ENCODE measurements at regions not wholly inside any gene's neighbourhood (a gene's known extent, or its start where the extent isn't known, plus 50 kb on each side); places are given as distances from the start of the nearest gene placed in this dataset.
"Not testable (repeated sequence)": the region's sequence is repeated elsewhere in the genome, so short reads cannot be mapped to it uniquely, and the experiment has no call there.

DNA sequence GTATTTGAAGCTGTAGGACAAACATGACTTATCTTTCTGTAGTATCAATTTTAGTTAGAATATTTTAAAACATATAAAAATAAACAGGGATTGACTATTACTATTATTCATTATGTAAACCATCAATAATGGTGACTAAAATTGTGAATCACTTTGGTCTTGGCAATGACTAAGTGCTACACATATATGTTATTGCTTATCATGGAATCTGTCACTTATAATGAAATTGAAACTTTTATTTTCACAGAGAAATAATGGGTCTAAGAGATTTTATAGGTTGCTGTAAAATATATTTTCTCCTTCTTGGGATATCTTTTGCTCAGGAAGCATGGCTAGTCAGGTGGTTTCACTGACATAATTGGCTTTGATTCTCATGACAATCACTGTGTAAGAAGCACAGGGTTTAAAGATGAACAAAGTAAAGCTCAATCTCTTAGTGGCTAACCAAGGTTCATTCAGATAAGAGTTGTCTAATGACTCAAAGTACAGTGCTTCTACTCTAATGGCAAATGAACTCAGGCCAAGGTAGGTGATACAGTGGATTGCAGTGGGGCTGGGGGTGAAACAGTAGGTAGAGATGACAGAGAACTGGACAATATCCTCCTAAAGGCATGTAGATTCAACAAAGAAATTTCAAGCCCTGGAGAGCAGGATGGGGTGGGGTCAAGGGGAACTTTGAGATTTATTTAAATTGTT is 98.6 kb upstream of the FANCL start:
- Mint-ChIP-seq H3K27ac (no peak overlapping the region), H3K4me3 (no peak overlapping the region), H3K36me3 (ENCODE audit: low read depth) (no peaks in the 10 kb centered on the region), H3K4me1 (no peaks in the 10 kb centered on the region), H3K9me3 (peaks cover 11% of the 10 kb centered on the region), H3K27me3 (ENCODE audit: low read depth) (peaks cover 4% of the 10 kb centered on the region)
- TF ChIP-seq, protein P1, sequence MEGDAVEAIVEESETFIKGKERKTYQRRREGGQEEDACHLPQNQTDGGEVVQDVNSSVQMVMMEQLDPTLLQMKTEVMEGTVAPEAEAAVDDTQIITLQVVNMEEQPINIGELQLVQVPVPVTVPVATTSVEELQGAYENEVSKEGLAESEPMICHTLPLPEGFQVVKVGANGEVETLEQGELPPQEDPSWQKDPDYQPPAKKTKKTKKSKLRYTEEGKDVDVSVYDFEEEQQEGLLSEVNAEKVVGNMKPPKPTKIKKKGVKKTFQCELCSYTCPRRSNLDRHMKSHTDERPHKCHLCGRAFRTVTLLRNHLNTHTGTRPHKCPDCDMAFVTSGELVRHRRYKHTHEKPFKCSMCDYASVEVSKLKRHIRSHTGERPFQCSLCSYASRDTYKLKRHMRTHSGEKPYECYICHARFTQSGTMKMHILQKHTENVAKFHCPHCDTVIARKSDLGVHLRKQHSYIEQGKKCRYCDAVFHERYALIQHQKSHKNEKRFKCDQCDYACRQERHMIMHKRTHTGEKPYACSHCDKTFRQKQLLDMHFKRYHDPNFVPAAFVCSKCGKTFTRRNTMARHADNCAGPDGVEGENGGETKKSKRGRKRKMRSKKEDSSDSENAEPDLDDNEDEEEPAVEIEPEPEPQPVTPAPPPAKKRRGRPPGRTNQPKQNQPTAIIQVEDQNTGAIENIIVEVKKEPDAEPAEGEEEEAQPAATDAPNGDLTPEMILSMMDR (IDR thresholded peaks at IDR 0.05; ENCODE audit: unreplicated experiment in 3 of 3), result no peak

DNA sequence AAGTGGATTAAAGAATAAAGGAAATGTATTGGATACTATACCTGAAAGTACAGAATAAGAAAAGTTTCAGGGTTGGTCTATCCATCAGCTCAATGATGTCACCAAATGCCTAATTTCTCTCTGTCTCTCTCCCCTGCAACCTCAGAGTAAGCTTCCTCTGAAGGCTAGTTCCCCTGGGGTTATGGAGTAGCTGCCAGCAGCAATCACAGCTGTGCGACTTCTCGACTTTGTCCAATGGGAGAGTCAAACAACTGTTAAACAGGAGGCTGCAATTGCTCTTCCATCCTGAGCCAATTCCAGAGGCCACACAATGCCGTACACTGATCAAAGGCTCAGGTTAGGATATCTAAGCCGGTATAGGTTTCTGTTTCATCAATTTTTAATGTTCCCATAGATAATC is 95.3 kb upstream of the FANCL start:
- peaks cover 4% of the 10 kb centered on the region for H3K27me3 Mint-ChIP-seq (ENCODE audit: low read depth)
- TF ChIP-seq, protein P1 (IDR thresholded peaks at IDR 0.05; ENCODE audit: unreplicated experiment in 3 of 3), result no peak
- H3K4me1 Mint-ChIP-seq, result no peaks in the 10 kb centered on the region
- H3K36me3 Mint-ChIP-seq (ENCODE audit: low read depth), result no peaks in the 10 kb centered on the region
- no peak overlapping the region for H3K4me3 Mint-ChIP-seq
- no peaks in the 10 kb centered on the region for H3K9me3 Mint-ChIP-seq
- H3K27ac Mint-ChIP-seq, result no peak overlapping the region

DNA sequence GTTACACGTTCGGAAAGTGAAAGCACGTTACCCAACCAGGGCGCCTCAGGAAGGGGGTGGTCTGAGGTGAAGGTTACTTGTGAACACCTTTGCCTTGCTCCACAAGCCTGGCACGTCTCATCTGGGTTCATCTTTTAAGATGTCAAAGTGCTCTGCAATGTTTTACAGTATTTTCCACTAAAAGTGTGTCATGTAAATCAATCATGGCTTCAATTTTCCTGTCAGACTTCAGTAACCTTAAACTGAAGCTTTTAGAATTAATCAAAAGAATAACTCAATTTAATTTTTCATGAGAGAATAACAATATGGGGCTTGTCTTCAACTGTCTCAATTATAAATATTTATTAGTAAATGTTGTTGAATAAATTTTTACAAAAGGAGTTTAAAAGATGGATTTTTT is 93.3 kb upstream of the FANCL start:
- H3K36me3 Mint-ChIP-seq (ENCODE audit: low read depth), result no peaks in the 10 kb centered on the region
- H3K4me1 Mint-ChIP-seq, result no peaks in the 10 kb centered on the region
- no peak overlapping the region for H3K27ac Mint-ChIP-seq
- TF ChIP-seq, protein P1 (IDR thresholded peaks at IDR 0.05; ENCODE audit: unreplicated experiment in 3 of 3), result no peak
- no peak overlapping the region for H3K4me3 Mint-ChIP-seq
- H3K9me3 Mint-ChIP-seq, result no peaks in the 10 kb centered on the region
- H3K27me3 Mint-ChIP-seq (ENCODE audit: low read depth), result no peaks in the 10 kb centered on the region

DNA sequence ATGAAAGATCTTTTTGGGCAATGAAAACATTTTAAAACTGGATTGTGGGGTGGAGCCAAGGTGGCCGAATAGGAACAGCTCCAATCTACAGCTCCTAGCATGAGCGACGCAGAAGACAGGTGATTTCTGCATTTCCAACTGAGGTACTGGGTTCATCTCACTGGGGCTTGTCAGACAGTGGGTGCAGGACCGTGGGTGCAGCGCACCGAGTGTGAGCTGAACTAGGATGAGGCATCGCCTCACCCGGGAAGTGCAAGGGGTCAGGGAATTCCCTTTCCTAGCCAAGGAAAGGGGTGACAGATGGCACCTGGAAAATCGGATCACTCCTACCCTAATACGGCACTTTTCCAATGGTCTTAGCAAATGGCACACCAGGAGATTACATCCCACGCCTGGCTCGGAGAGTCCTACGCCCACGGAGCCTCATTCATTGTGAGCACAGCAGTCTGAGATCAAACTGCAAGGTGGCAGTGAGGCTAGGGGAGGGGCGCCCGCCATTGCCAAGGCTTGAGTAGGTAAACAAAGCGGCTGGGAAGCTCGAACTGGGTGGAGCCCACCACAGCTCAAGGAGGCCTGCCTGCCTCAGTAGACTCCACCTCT is 84.3 kb upstream of the FANCL start:
- not testable (repeated sequence) for H3K4me1 Mint-ChIP-seq; H3K27me3 Mint-ChIP-seq (ENCODE audit: low read depth); H3K36me3 Mint-ChIP-seq (ENCODE audit: low read depth); H3K27ac Mint-ChIP-seq; H3K4me3 Mint-ChIP-seq
- H3K9me3 Mint-ChIP-seq, result peaks cover 13% of the 10 kb centered on the region

DNA sequence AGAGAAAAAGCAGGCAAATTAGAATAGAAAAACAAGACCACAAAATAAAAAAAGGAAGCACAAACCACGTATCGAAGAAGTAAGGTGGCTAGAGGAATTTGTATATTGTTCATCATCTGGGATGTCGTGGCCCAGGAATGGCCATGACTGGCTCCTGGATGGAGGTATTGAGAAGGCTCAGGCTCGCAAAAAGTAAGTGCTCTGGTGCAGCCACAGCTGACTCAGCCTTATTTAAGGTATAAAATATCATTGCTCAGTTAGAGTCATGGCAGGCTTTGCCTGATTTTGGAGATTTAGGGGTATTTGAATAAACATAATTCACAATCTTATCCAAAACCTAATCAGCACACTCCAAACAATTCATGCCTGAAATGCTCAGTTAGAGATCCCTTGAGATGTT is 78.4 kb upstream of the FANCL start:
- TF ChIP-seq, protein P1 (IDR thresholded peaks at IDR 0.05; ENCODE audit: unreplicated experiment in 3 of 3), result no peak
- Mint-ChIP-seq H3K36me3 (ENCODE audit: low read depth) (no peaks in the 10 kb centered on the region), H3K27ac (no peak overlapping the region), H3K27me3 (ENCODE audit: low read depth) (no peaks in the 10 kb centered on the region), H3K4me1 (no peaks in the 10 kb centered on the region), H3K9me3 (peaks cover 9% of the 10 kb centered on the region), H3K4me3 (no peak overlapping the region)

DNA sequence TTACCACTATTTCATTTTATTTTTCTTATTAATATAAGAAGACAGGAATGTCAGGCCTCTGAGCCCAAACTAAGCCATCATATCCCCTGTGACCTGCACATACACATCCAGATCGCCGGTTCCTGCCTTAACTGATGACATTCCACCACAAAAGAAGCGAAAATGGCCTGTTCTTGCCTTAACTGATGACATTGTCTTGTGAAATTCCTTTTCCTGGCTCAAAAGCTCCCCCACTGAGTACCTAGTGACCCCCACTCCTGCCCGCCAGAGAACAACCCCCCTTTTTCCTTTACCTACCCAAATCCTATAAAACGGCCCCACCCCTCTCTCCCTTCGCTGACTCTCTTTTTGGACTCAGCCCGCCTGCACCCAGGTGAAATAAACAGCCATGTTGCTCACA is 77.8 kb upstream of the FANCL start:
- not testable (repeated sequence) for H3K4me1 Mint-ChIP-seq; H3K36me3 Mint-ChIP-seq (ENCODE audit: low read depth)

DNA sequence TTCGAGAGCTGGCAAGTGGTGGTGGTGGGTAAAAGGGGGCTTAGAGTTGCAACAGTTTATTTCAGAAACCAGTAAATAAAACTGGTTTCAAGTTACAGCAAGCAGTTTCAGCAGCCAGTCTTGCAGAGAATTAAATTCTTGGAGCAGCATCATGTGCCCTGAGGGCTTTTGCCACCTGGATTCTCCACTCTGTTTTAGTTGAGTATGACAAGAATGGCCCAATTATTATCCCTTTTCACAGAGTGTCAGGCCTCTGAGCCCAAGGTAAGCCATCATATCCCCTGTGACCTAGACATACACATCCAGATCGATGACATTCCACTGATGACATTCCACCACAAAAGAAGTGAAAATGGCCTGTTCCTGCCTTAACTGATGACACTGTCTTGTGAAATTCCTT is 72.8 kb upstream of the FANCL start:
- H3K4me3 Mint-ChIP-seq, result no peak overlapping the region
- H3K36me3 Mint-ChIP-seq (ENCODE audit: low read depth), result no peaks in the 10 kb centered on the region
- no peaks in the 10 kb centered on the region for H3K4me1 Mint-ChIP-seq

More for the DNA sequence above, 77.8 kb upstream of the FANCL start:
- H3K27ac Mint-ChIP-seq; H3K27me3 Mint-ChIP-seq (ENCODE audit: low read depth); H3K9me3 Mint-ChIP-seq; H3K4me3 Mint-ChIP-seq: not testable (repeated sequence)

More for the DNA sequence above, 72.8 kb upstream of the FANCL start:
- Mint-ChIP-seq H3K27me3 (ENCODE audit: low read depth) (no peaks in the 10 kb centered on the region), H3K27ac (no peak overlapping the region), H3K9me3 (peaks cover 14% of the 10 kb centered on the region)
- TF ChIP-seq, protein P1 (IDR thresholded peaks at IDR 0.05; ENCODE audit: unreplicated experiment in 3 of 3), result no peak

Data from nephron (organoid).